ENCODE measurements at regions not wholly inside any gene's neighbourhood (a gene's known extent, or its start where the extent isn't known, plus 50 kb on each side); places are given as distances from the start of the nearest gene placed in this dataset.
"Not testable (repeated sequence)": the region's sequence is repeated elsewhere in the genome, so short reads cannot be mapped to it uniquely, and the experiment has no call there.

DNA sequence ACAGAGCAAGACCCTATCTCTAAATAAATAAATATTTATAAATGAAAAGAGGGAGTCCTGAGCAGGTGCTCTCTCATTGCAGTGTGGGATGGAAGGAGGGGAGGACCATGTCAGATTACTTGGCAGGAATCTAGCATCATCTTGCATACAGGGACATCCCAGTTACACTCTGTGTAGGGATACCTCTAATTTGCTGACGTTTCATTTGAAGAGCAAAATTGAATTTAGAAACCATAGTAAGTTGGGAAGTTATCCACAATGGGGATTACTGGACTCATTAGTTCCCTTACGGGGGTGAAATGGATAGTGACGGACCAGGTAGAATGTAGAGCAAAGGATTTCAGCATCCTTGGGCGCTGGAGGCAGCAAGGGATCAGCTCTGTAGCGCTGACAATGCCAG lies 52.1 kb downstream of the ARHGEF18 start:
- 88% methylated on average over 5 of the region's 5 CpGs for WGBS
- Histone ChIP-seq H3K4me3 (ENCODE audit: low read depth, low read length) (no peak overlapping the region), H3K27ac (ENCODE audit: low read depth) (no peak overlapping the region), H3K4me1 (ENCODE audit: insufficient read depth) (no peaks in the 10 kb centered on the region), H3K36me3 (ENCODE audit: insufficient read depth) (no peaks in the 10 kb centered on the region)
- no peak for DNase-seq (ENCODE audit: extremely low spot score)

DNA sequence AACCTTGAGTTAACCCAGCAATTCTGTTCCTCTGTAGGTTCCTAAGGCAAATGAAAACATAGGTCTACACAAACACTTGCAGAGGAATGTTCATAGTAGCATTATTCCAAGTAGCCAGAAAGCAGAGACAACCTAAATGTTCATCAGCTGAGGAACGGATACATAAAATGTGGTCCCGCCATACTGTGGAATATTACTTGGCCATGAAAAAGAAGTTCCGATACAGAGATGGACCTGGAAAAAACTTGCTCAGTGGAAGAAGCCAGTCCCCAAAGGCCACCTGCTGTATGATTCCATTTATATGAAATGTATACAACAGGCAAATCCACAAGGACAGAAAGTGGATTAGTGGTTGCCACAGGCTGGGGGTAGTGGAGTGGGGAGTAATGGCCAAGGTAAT lies 53.0 kb downstream of the ARHGEF18 start:
- Histone ChIP-seq H3K27ac (ENCODE audit: low read depth) (no peak overlapping the region), H3K4me1 (ENCODE audit: insufficient read depth) (no peaks in the 10 kb centered on the region), H3K4me3 (ENCODE audit: low read depth, low read length) (no peak overlapping the region), H3K36me3 (ENCODE audit: insufficient read depth) (no peaks in the 10 kb centered on the region)
- 97% methylated on average over 3 of the region's 3 CpGs for WGBS
- no peak for DNase-seq (ENCODE audit: extremely low spot score)

DNA sequence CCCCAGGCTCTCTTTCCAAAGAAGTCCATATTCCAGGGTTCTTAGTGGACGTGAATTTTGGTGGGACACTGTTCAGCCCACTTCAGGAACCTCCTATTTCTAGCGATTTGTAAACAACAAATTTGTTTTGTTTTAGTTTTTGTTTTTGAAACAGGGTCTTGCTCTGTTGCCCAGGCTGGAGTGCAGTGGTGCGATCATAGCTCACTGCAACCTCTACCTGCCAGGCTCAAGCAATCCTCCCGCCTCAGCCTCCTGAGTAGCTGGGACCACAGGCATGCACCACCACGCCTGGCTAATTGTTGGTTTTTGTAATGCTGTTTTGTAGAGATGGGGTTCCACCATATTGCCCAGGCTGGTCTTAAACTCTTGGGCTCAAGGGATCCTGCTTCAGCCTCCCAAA lies 56.7 kb downstream of the ARHGEF18 start:
- not testable (repeated sequence) for H3K4me1 ChIP-seq (ENCODE audit: insufficient read depth); DNase-seq (ENCODE audit: extremely low spot score); H3K27ac ChIP-seq (ENCODE audit: low read depth); H3K4me3 ChIP-seq (ENCODE audit: low read depth, low read length); H3K36me3 ChIP-seq (ENCODE audit: insufficient read depth)
- 96% methylated on average over 5 of the region's 5 CpGs for WGBS

DNA sequence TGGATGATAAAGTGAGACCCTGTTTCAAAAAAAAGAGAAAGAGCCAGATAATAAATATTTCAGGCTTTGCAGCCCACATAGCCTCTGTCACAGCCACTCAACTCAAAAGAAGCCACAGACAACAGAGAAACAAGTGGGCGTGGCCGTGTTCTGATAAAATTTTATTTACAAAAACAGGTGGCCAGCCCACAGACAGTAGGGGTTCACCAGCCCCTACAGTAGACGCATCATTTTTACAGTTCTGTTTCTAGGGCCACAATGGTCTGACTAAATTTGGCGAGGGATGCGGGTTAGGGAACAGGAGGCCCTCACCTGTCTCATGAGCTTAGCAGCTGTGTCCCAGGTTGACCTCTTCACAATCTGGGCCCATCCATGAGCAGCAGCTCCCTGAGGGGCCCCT lies 59.5 kb downstream of the ARHGEF18 start:
- H3K4me3 ChIP-seq (ENCODE audit: low read depth, low read length), result no peak overlapping the region
- H3K4me1 ChIP-seq (ENCODE audit: insufficient read depth), result no peaks in the 10 kb centered on the region
- H3K36me3 ChIP-seq (ENCODE audit: insufficient read depth), result no peaks in the 10 kb centered on the region
- H3K27ac ChIP-seq (ENCODE audit: low read depth), result no peak overlapping the region
- no peak for DNase-seq (ENCODE audit: extremely low spot score)
- 93% methylated on average over 5 of the region's 5 CpGs for WGBS

DNA sequence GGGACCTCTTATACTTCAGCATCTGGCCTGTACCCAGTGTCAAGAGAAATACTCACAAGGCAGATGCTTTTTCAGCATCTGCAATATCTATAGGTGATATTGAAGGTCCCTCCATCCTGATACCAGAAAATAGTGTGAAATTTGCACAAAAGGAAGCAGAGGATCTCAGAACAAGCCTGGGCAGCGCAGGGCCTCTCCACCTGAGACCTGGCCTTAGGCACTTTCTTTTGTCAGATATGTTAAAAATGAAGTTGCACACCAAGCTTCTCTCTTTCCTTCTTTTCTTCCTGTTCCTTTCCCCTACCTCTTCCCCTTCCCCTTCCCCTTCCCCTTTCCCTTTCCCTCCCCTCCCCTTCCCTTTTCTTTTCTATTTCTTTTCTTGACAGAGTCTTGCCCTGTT lies 62.2 kb downstream of the ARHGEF18 start:
- Histone ChIP-seq H3K4me3 (ENCODE audit: low read depth, low read length) (no peak overlapping the region), H3K36me3 (ENCODE audit: insufficient read depth) (no peaks in the 10 kb centered on the region), H3K27ac (ENCODE audit: low read depth) (no peak overlapping the region), H3K4me1 (ENCODE audit: insufficient read depth) (peaks cover 3% of the 10 kb centered on the region)
- WGBS, result 98% methylated on average over 1 of the region's 1 CpG
- DNase-seq (ENCODE audit: extremely low spot score), result no peak

DNA sequence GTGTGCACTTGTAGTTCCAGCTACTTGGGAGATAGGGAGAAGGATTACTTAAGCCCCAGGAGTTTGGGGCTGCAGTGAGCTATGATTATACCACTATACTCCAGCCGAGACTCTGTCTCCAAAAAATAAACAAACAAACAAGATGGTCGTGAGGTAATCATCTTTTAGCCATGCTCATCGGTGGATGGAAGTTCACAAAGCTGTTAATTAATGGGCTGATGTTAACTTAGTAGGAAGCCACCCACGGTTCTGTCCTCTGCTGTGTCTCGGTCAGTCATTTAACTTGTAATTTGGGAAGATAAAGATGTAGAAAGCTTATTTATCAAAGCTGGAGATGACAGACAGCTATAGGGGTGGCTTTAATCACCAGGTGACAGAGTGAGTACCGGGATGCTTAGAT lies 64.9 kb downstream of the ARHGEF18 start:
- H3K4me3 ChIP-seq (ENCODE audit: low read depth, low read length), result no peak overlapping the region

DNA sequence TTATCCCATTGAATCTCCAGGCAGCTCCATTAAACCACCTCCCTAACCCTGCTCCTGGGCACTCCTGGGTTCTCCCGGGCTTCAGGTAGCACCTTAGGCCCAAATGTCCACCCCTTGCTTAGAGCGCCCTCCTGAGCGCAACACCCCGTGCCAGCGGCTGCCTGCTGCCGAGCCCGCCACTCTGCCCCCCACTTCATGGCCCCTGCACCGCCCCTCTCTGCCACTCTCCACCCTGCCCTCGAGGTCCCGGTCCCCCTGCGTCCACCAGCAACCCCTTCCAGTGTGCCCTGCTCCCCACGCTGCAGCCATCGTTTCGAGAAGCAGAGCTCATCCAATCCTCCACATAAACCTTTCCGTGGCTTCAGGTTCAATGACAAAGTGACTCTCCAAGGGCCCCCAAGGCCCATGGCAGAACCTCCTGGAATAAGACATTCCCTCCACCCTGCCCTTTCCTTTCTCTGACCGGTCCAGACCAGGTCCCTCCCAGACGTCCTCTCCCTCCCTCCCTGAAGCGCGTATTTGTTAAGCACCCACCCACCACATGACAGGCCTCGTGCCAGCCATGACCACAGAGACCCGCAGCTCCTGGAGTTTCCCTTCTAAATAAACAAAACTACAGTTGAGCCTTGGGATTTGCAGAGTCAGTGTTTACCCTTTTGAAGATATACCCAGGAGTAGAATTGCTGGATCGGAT lies 66.6 kb downstream of the ARHGEF18 start:
- WGBS, result 51% methylated on average over 22 of the region's 22 CpGs

More for the DNA sequence above, 64.9 kb downstream of the ARHGEF18 start:
- DNase-seq (ENCODE audit: extremely low spot score), result no peak
- WGBS, result 72% methylated on average over 6 of the region's 6 CpGs
- Histone ChIP-seq H3K4me1 (ENCODE audit: insufficient read depth) (peaks cover 3% of the 10 kb centered on the region), H3K36me3 (ENCODE audit: insufficient read depth) (no peaks in the 10 kb centered on the region), H3K27ac (ENCODE audit: low read depth) (no peak overlapping the region)

DNA sequence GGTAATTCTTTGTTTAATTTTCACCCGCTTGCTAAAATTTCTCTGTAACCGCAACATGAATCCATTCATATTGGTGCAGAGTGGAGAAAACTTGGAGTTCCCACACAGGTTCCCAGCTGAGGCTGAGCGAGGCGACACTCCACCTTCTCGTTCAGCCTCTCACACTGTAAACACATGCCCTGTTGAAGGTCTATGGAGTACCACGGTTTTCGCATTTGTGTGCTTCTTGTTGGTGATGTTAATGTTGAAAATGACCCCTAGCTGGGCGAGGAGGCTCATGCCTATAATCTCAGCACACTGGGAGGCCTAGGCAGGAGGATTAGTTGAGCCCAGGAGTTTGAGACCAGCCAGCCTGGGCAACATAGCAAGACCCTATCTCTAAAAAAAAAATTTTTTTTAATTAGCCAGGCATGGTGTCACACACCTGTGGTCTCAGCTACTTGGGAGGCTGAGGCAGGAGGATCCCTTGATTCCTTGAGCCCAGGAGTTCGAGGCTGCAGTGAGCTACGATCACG lies 67.2 kb downstream of the ARHGEF18 start:
- peaks cover 3% of the 10 kb centered on the region for H3K4me1 ChIP-seq (ENCODE audit: insufficient read depth)
- DNase-seq (ENCODE audit: extremely low spot score), result no peak
- 76% methylated on average over 11 of the region's 11 CpGs for WGBS
- H3K27ac ChIP-seq (ENCODE audit: low read depth), result no peak overlapping the region
- no peaks in the 10 kb centered on the region for H3K36me3 ChIP-seq (ENCODE audit: insufficient read depth)
- H3K4me3 ChIP-seq (ENCODE audit: low read depth, low read length), result no peak overlapping the region

More for the DNA sequence above, 66.6 kb downstream of the ARHGEF18 start:
- H3K36me3 ChIP-seq (ENCODE audit: insufficient read depth), result no peaks in the 10 kb centered on the region
- H3K27ac ChIP-seq (ENCODE audit: low read depth), result no peak overlapping the region
- no peak for DNase-seq (ENCODE audit: extremely low spot score)
- H3K4me3 ChIP-seq (ENCODE audit: low read depth, low read length), result no peak overlapping the region
- H3K4me1 ChIP-seq (ENCODE audit: insufficient read depth), result peaks cover 3% of the 10 kb centered on the region

DNA sequence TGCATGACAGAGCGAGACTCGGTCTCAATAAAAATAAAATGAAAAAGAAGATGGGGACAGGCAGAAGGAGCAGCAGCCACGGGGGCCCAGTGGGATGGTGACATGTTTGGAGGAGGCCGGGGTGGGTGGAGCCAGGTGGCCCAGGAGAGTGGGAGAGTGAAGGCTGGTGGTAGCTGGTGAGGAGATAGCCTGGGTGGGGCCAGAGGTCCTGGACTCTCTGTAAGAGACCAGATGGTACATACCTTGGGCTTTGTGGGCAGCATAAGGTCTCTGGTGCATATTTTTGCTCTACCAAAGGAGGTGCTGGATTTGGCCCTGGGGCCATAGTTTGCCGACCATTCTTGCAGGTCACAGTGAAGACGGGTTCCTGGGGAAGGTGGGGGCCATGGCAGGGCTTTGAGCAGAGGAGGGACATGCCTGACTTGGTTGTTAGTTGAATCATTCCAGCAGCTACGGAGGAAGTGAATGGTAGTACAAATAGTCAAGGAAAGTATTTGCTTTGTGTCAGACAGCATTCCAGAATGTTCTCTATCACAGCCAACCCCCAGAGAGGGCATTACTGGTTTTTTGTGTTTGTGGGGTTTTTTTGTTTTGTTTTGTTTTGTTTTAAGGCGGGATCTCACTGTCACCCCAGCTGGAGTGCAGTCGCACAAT lies 69.1 kb downstream of the ARHGEF18 start:
- DNase-seq (ENCODE audit: extremely low spot score), result no peak
- H3K4me1 ChIP-seq (ENCODE audit: insufficient read depth), result peaks cover 3% of the 10 kb centered on the region
- 82% methylated on average over 9 of the region's 9 CpGs for whole genome bisulfite sequencing
- no peak overlapping the region for H3K4me3 ChIP-seq (ENCODE audit: low read depth, low read length)
- H3K36me3 ChIP-seq (ENCODE audit: insufficient read depth), result no peaks in the 10 kb centered on the region
- no peak overlapping the region for H3K27ac ChIP-seq (ENCODE audit: low read depth)

DNA sequence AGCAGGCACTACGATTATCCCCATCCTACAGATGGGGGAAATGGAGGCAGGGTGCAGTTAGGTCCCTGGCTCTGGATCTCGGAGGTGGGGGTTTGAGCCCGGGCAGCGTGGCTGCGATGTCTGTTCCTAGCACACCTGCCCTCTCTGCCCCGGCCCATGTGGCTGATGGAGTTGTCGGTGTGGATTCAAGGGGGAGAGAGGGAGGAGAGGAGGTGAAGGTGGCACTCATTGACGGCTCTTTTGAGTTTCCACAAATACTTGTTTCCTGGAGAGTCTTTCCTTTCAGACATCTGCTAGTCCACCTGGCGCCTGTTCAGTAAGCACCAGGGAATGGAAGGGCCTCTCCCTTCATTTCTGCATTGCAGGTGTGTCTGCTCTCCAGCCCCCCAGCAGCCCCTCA lies 69.9 kb downstream of the ARHGEF18 start:
- H3K27ac ChIP-seq (ENCODE audit: low read depth), result no peak overlapping the region
- peaks cover 3% of the 10 kb centered on the region for H3K4me1 ChIP-seq (ENCODE audit: insufficient read depth)
- DNase-seq (ENCODE audit: extremely low spot score), result no peak
- no peaks in the 10 kb centered on the region for H3K36me3 ChIP-seq (ENCODE audit: insufficient read depth)
- WGBS, result 87% methylated on average over 9 of the region's 9 CpGs
- no peak overlapping the region for H3K4me3 ChIP-seq (ENCODE audit: low read depth, low read length)

DNA sequence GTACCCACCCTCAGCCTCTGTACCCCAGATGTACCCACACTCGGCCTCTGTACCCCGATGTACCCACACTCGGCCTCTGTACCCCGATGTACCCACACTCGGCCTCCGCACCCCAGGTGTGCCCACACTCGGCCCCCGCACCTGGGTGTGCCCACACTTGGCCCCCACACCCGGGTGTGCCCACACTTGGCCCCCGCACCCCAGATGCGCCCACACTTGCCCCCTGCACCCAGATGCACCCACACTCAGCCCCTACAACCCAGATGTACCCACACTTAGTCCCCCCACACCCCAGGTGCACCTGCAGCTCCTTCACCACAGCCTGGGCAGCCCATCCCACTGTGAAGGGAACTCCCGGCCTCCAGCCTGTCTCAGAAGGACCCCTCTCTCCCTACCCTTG lies 69.7 kb downstream of the PEX11G start:
- no peak for DNase-seq (ENCODE audit: extremely low spot score)
- no peak overlapping the region for H3K27ac ChIP-seq (ENCODE audit: low read depth)
- peaks cover 3% of the 10 kb centered on the region for H3K4me1 ChIP-seq (ENCODE audit: insufficient read depth)
- WGBS, result 95% methylated on average over 12 of the region's 12 CpGs
- H3K36me3 ChIP-seq (ENCODE audit: insufficient read depth), result no peaks in the 10 kb centered on the region
- H3K4me3 ChIP-seq (ENCODE audit: low read depth, low read length), result no peak overlapping the region

DNA sequence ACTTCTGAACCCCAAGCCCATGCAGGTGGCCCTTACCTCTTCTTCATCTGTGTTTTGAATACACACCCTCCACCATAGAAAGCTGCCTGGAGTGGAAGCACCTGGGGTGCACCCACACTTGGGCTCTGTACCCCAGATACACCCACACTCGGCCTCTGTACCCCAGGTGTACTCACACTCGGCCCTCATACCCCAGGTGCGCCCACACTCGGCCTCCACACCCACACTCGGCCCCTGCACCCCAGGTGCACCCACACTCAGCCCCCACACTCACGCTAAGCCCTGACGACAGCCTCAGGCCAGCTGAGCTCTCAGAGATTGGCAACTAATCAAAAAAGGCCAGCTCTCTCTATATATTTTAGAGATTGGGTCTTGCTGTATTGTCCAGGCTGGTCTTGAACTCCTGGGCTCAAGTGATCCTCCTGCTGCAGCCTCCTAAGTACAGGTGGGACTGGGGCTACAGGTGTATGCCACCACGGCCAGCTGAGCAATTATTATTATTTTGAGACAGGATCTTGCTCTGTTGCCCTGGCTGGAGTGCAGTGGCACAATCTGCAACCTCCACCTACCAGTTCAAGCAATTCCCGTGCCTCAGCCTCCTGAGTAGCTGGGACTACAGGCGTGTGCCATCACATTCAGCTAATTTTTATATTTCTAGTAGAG lies 68.9 kb downstream of the PEX11G start:
- H3K27ac ChIP-seq (ENCODE audit: low read depth), result no peak overlapping the region
- no peaks in the 10 kb centered on the region for H3K36me3 ChIP-seq (ENCODE audit: insufficient read depth)
- no peak for DNase-seq (ENCODE audit: extremely low spot score)
- 94% methylated on average over 10 of the region's 10 CpGs for WGBS
- H3K4me3 ChIP-seq (ENCODE audit: low read depth, low read length), result no peak overlapping the region
- H3K4me1 ChIP-seq (ENCODE audit: insufficient read depth), result peaks cover 3% of the 10 kb centered on the region

DNA sequence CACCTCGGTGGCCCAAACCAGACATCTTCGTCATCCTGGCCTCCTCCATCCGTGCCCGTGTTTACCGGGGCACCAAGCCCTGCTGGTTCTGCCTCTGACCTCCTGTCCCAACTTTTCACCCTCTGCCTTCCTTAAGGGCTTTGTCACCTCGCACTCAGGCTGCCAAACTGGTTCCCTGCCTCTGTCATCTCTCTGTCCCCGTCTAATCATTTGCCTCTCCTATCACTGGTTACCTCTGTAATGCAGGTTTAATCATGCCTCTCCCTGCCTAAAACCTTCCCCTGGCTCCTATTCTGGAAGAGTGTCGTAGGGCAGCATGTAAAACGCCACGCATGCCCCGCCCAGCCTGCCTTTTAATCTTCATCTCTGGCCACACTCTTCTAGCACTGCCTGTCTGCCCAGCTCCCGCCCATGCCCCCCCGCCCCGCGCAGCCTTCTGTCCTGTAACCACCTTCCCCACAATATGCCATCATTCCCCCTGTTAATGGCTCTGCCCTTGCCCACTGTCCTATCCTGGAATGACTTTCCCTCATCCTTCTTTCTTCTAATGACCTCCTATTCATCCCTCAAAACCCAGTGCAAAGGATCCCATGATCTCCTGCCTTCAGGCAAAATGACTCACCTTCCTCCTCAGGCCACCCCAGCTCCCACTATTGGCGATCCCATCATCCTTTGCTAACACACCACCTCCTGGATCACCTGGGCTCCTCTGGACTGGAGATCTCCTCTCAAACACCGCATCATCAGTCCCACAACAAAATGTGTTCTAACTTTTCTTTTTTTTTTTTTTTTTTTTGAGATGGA lies 66.7 kb downstream of the PEX11G start:
- H3K4me1 ChIP-seq (ENCODE audit: insufficient read depth), result no peaks in the 10 kb centered on the region
- 86% methylated on average over 17 of the region's 17 CpGs for WGBS
- peak overlapping the region; percentile 40 for H3K27ac ChIP-seq (ENCODE audit: low read depth)
- DNase-seq (ENCODE audit: extremely low spot score), result peak; percentile 69
- H3K4me3 ChIP-seq (ENCODE audit: low read depth, low read length), result no peak overlapping the region
- H3K36me3 ChIP-seq (ENCODE audit: insufficient read depth), result no peaks in the 10 kb centered on the region
